HG02981 (cell line): ENCODE measurements at regions not wholly inside any gene's neighbourhood (a gene's known extent, or its start where the extent isn't known, plus 50 kb on each side); places are given as distances from the start of the nearest gene placed in this dataset.
"Not testable (repeated sequence)": the region's sequence is repeated elsewhere in the genome, so short reads cannot be mapped to it uniquely, and the experiment has no call there.

Experiments used
- ATAC-seq: cut with Tn5 transposase; IDR thresholded peaks from one replicate; pipeline ENCODE4 v1.9.1; 2021; ENCODE audit warnings: mild to moderate bottlenecking, moderate library complexity; ENCODE audit not compliant: unreplicated experiment

GRCh38 chr11:104781037-104781436 lies 117.2 kb downstream of the CASP12 start:
- no peak for ATAC-seq

- ATAC-seq: no peak
Observed at GRCh38 chr11:104776501-104777170, 121.6 kb downstream of the CASP12 start.

GRCh38 chr11:104774578-104774977 lies 123.7 kb downstream of the CASP12 start:
- no peak for ATAC-seq

- no peak for ATAC-seq
Observed at GRCh38 chr11:104772806-104773241, 125.4 kb downstream of the CASP12 start.

DNA sequence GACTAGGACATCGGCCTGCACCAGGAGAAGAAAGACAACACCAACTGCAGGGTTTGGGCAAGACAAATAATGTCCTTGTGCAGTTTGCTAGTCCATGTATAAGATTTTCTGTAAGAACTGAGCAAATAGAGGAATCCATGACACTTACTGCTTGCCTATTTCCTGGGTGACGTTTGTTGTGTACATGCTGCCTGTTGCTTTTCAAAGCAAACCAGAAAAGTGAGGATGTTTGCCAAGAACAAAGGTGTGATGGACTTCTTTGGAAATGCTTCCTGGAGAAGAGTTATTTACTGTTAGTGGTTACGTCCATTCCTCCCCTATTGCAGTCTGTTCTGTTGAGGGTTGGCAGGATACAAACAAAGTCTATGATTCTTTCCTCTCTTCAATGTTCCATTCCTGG lies 126.5 kb downstream of the CASP12 start:
- no peak for ATAC-seq

GRCh38 chr11:104771046-104771445 lies 127.2 kb downstream of the CASP12 start:
- ATAC-seq: not testable (repeated sequence)

- no peak for ATAC-seq
Observed at GRCh38 chr11:104765401-104766095, 132.7 kb downstream of the CASP12 start.

GRCh38 chr11:104764710-104765045 lies 133.6 kb downstream of the CASP12 start:
- ATAC-seq: no peak

DNA sequence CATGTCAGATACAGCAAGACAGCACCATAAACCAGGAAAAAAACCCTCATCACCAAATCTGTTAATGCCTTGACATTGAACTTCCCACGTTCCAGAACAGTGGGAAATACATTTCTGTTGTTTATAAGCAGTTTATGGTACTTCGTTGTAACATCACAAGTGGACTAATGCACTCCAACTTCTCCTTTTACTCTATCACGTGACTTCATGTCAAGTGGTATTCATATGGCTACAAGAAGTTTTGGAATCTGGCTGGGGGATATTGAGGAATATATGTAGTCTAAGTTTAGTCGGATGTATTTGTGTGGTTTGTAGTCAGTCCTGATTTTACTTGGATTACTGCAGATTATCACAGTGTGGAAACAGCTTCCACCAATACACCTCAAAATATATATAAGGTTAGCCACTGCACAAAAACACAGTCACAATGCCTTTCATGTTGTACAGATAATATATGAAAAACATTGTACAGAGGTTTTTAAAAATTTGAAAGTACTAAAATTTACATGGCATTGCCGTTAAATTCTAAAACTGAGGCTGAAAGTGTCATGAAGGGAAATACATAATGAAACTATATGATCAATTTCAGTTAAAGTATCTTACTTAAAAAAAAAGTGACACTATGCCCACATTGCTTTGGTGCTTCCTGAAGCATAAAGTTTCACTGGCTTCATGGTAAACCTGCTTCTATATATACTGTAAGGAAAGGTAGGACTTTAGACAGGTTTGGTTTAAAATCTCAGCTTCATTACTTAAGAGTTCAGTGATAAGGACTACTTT lies 134.1 kb downstream of the CASP12 start:
- ATAC-seq: no peak

GRCh38 chr11:104761511-104761910 lies 136.7 kb downstream of the CASP12 start:
- ATAC-seq: no peak

GRCh38 chr11:104759464-104759863 lies 138.8 kb downstream of the CASP12 start:
- ATAC-seq: no peak

- no peak for ATAC-seq
Observed at GRCh38 chr11:104738918-104739317, 159.3 kb downstream of the CASP12 start.

- ATAC-seq: no peak
Observed at GRCh38 chr11:104738208-104738607, 160.1 kb downstream of the CASP12 start.

- ATAC-seq: no peak
Observed at GRCh38 chr11:104736502-104736901, 161.8 kb downstream of the CASP12 start.

DNA sequence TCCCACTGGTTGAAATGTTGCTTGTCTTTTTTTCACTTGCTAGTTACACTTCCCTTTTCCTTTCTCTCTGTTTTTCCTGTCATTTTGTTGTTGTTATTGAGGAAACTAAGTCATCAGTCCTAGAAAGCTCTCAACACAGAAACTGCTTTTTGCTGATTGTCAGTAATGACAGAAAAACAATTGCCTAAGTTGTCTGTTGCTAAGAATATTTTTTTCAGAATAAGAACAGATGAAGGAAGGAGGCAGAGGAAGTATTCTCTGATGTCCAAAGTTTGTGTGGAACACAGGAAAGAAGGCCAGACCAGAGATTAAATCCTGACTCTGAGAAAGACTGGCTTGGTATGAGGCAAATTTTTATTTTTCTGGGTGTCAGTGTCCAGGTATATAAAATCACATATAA lies 163.3 kb downstream of the CASP12 start:
- ATAC-seq: no peak

DNA sequence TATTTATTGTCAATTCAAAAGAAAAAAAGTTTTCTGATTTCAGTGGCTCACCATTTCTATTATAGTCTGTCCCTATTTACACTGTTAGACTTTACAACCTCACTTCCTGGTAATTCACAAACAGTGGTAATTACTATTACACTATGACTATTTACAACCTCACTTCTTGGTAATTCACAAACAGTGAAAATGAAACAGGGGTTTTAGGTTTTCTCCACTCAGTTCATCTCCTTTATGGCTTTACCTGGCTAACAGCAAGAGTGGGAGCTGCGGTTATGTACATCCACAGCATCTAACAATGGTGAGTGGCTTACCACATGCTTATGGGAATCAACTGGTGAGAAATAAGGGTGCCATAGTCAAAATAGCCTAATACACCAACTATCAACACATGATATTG lies 166.4 kb downstream of the CASP12 start:
- ATAC-seq: no peak

- no peak for ATAC-seq
Observed at GRCh38 chr11:104728927-104729326, 169.3 kb downstream of the CASP12 start.

GRCh38 chr11:104727768-104728167 lies 170.5 kb downstream of the CASP12 start:
- ATAC-seq: no peak

GRCh38 chr11:104727095-104727494 lies 171.2 kb downstream of the CASP12 start:
- no peak for ATAC-seq

- no peak for ATAC-seq
Observed at GRCh38 chr11:104725796-104726408, 172.4 kb downstream of the CASP12 start.

GRCh38 chr11:104713401-104713800 lies 184.9 kb downstream of the CASP12 start:
- ATAC-seq: no peak
